Femur (tissue), 1 donor: ENCODE measurements at regions not wholly inside any gene's neighbourhood (a gene's known extent, or its start where the extent isn't known, plus 50 kb on each side); places are given as distances from the start of the nearest gene placed in this dataset.

Experiments
- DNase-seq: peaks from one replicate; pipeline ENCODE4 v3.0.0-alpha.2; 2017

- DNase-seq, result no peak
Measured at GRCh38 chr17:77506371-77506991, 365.7 kb downstream of the SEC14L1 start.

GRCh38 chr17:77507111-77507885, 366.5 kb downstream of the SEC14L1 start:
- DNase-seq, result no peak

GRCh38 chr17:77508047-77508715, 367.4 kb downstream of the SEC14L1 start:
- DNase-seq, result peak; percentile 3

- no peak for DNase-seq
Measured at GRCh38 chr17:77509089-77509488, 368.3 kb downstream of the SEC14L1 start.

- DNase-seq, result no peak
Measured at GRCh38 chr17:77509599-77509998, 368.8 kb downstream of the SEC14L1 start.

- DNase-seq, result peak; percentile 16
Measured at GRCh38 chr17:77510133-77510796, 369.5 kb downstream of the SEC14L1 start.

GRCh38 chr17:77511514-77512061, 370.8 kb downstream of the SEC14L1 start:
- DNase-seq, result no peak

GRCh38 chr17:77512062-77512946, 371.5 kb downstream of the SEC14L1 start:
- no peak for DNase-seq

GRCh38 chr17:77513045-77513444, 372.3 kb downstream of the SEC14L1 start:
- DNase-seq, result no peak

- DNase-seq, result no peak
Measured at GRCh38 chr17:77515227-77515626, 374.5 kb downstream of the SEC14L1 start.

GRCh38 chr17:77516902-77517301, 376.1 kb downstream of the SEC14L1 start:
- DNase-seq, result no peak

GRCh38 chr17:77521076-77521475, 380.3 kb downstream of the SEC14L1 start:
- no peak for DNase-seq

- DNase-seq, result no peak
Measured at GRCh38 chr17:77523540-77523939, 382.8 kb downstream of the SEC14L1 start.

GRCh38 chr17:77526259-77526711, 385.5 kb downstream of the SEC14L1 start:
- DNase-seq, result no peak

GRCh38 chr17:77526728-77527350, 386.1 kb downstream of the SEC14L1 start:
- no peak for DNase-seq

GRCh38 chr17:77527409-77527808, 386.6 kb downstream of the SEC14L1 start:
- no peak for DNase-seq

- no peak for DNase-seq
Measured at GRCh38 chr17:77527836-77528505, 387.2 kb downstream of the SEC14L1 start.

GRCh38 chr17:77528516-77529327, 388.0 kb downstream of the SEC14L1 start:
- DNase-seq, result peak; percentile 75

- no peak for DNase-seq
Measured at GRCh38 chr17:77529328-77529650, 388.5 kb downstream of the SEC14L1 start.

GRCh38 chr17:77530591-77530990, 389.8 kb downstream of the SEC14L1 start:
- DNase-seq, result no peak
